ENCODE measurements at regions not wholly inside any gene's neighbourhood (a gene's known extent, or its start where the extent isn't known, plus 50 kb on each side); places are given as distances from the start of the nearest gene placed in this dataset.

DNA sequence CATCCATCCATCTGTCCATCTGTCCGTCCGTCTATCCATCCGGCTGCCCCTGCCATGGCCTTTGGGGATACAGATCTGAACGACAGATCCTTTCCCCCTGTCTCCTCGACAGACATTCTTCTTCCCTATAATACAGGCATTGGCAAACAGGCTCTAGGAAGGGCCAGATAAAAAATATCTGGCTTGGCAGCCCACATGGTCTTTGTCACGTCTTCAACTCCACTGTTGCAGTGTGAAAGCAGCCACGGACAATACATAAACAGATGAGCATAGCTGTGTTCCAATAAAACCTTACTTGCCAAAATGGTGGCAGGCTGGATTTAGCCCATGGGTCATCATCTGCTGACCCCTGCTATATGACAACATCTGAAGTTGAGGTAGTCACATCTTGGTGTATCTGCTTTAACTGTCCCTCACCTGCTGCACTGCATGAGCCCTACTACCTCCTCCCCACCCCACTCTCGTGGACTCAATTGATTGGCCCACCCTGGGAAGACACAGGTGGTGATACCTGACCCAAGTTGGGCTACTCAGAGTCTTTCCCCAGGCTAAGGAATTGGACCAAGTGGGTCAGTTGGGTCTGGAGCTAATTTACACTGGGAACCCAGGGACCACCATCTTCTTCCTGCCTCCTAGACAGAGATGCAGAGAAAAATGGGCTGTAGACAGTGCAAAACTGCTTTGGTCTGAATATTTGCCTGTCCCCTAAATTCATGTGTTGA lies 128.4 kb upstream of the SMAD3 start:
- no peak for TF ChIP-seq CTCF (conservative IDR thresholded peaks at IDR 0.05)
- no peak overlapping the region for H3K27ac ChIP-seq

- TF ChIP-seq CTCF (conservative IDR thresholded peaks at IDR 0.05) = no peak
- H3K27ac ChIP-seq = no peak overlapping the region
Observed at GRCh38 chr15:66937588-66937987, 127.8 kb upstream of the SMAD3 start.

GRCh38 chr15:66938114-66938830 lies 127.1 kb upstream of the SMAD3 start:
- no peak overlapping the region for H3K27ac ChIP-seq
- TF ChIP-seq CTCF (conservative IDR thresholded peaks at IDR 0.05) = no peak

- TF ChIP-seq CTCF (conservative IDR thresholded peaks at IDR 0.05) = no peak
- H3K27ac ChIP-seq = no peak overlapping the region
Observed at GRCh38 chr15:66939016-66939415, 126.4 kb upstream of the SMAD3 start.

DNA sequence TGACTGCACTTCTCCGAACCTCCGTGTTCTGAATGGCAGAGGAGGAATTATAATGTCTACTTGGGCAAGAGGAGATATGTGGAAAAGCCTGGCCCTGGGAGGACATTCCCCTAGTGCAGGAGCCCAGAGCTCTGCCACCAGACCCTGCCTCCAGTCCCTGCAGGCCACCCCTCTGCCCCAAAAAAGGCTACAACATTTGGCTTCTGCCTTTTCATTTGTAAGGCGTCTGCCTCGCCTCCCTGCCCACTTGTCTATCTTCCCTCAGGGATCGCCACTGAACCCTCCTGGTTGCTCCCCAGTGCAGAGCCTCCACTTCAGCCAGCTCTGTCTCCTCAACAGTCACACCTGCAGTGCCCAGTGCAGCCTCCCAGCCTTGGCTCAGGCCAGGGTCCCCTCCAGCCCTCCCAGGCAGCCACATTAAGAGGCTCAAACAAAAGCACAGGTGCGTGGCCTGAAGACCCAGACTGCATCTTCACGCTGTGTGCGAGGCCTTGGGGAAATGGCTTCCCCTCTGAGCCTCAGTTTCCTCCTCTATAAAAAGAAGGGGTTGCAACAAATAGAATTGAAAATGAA lies 125.9 kb upstream of the SMAD3 start:
- TF ChIP-seq CTCF (conservative IDR thresholded peaks at IDR 0.05) = no peak
- H3K27ac ChIP-seq = no peak overlapping the region

DNA sequence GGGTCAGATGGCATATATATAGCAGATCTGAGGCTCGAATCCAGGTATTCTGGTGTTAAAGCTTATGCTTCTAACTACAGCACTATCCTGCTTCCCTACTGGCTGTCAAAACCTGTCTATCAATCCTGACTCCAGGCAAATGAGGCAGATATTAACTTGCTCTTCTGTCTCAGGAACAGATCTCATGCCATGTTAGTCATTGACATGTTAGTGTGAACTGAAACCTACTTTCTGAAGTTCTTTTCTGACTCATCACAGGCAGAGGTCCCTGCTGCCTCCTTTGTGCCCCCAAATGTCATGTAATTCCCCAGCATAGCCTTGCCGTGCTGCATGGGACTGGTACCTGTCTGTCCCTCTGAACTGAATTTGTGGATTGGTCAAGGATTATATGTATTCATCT lies 125.0 kb upstream of the SMAD3 start:
- H3K27ac ChIP-seq = no peak overlapping the region
- no peak for TF ChIP-seq CTCF (conservative IDR thresholded peaks at IDR 0.05)

- TF ChIP-seq CTCF (conservative IDR thresholded peaks at IDR 0.05) = no peak
- no peak overlapping the region for H3K27ac ChIP-seq
Observed at GRCh38 chr15:66941108-66941711, 124.2 kb upstream of the SMAD3 start.
